DMS79 (cell line): ENCODE measurements at regions not wholly inside any gene's neighbourhood (a gene's known extent, or its start where the extent isn't known, plus 50 kb on each side); places are given as distances from the start of the nearest gene placed in this dataset.
"Not testable (repeated sequence)": the region's sequence is repeated elsewhere in the genome, so short reads cannot be mapped to it uniquely, and the experiment has no call there.

Experiments used
- DNase-seq: peaks from one replicate; lab custom pipeline; 2025; lab: John Stamatoyannopoulos, UW

DNA sequence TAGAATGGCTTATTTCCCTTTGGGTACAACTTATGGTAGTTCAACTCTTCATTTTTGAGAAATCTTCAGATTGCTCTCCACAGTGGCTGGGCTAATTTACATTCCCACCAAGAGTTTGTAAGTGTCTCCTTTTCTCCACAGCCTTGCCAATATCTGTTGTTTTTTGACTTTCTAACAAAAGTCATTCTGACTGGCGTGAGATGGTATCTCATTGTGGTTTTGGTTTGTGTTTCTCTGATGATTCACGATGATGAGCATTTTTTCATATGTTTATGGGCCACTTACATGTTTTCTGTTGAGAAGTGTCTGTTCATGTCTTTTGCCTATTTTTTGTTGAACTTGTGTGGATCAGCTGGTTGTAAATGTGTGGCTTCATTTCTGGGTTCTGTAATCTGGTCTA, 871.0 kb downstream of the EPHA4 start:
- DNase-seq, result no peak

DNA sequence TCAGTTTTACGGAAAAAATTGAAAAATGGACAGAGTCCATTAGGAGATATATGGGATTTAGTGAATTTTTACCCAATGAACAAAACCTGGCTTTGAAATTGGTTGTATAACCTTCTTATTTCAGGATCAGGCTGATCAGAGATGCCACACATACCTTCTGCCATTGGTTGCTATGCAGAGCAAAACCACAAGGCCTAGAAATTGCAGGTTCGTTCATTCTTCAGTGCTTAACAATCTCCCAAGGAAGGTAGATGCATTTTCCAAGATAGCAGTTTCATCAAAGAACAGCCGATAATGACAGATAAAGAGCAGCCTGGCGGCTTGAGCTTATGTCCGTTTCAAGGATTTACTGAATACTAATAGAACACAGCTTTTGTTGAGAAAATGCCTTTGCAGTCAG, 868.8 kb downstream of the EPHA4 start:
- DNase-seq, result no peak

DNA sequence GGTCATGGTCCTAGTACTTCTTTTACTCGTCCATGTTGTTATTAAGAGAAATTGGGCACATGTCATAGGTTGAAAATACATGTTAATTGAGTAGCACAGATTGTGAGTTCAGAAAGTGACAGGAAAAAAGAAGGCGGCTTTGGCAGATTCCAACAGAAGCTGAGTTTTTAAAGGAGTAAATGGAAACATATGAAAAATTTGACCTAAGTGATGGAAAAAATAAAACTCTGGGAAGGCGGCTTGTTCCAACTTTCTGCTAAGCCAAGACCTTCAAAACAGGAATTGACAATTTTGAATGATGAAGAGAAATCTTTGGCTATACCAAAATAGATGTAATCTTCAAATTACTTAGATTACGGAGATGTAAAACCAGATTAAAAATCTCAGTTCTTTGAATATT, 868.0 kb downstream of the EPHA4 start:
- no peak for DNase-seq

DNA sequence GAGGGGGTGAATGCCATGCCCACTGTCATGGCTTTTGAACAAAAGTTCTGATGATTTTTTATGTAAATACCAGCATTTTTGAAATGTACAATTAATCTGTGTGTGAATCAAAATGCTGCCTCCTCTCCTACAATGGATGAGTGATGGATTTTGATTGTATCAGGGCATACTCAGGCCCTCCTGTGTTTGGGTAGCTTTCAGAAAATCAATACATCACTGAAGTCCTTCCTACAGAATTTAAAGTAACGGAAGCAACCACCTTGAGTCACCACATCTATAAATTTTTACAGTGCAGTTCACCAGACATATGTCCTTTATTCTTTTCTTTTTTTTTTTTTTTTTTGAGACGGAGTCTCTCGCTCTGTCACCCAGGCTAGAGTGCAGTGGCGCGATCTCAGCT, 867.3 kb downstream of the EPHA4 start:
- no peak for DNase-seq

DNA sequence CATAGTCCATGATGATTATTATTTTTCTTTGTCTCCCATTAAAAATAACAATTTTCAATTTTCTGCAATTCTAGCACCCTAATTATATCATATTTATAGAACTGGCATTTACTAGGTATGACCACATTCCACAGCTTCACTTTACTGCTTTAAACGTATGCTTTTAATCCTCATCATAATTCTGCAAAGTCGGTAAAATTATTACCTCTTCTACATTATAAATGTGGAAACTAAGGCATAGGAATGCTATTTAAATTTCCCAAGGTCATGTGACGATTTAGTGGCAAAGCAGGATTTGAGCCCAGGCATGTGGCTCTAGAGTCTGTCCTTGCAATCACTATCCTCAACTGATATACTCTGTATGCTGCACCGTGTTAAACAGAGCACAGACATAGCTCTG, 866.4 kb downstream of the EPHA4 start:
- no peak for DNase-seq

DNA sequence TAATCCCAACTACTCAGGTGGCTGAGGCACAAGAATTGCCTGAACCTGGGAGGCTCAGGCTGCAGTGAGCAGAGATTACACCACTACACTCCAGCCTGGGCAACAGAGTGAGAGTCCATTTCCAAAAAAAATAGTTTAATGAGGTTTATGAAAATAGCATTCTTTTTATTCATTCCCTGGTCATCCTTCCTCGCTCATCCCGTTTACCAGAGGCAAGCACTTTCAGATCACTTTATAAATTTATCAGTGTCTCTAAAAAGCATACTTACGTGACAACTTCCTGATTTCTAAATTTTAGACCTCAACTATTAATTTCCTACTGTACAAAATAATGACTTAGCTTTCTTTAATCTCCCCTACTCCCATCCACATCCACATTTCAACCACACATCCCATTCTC, 864.8 kb downstream of the EPHA4 start:
- DNase-seq, result no peak

DNA sequence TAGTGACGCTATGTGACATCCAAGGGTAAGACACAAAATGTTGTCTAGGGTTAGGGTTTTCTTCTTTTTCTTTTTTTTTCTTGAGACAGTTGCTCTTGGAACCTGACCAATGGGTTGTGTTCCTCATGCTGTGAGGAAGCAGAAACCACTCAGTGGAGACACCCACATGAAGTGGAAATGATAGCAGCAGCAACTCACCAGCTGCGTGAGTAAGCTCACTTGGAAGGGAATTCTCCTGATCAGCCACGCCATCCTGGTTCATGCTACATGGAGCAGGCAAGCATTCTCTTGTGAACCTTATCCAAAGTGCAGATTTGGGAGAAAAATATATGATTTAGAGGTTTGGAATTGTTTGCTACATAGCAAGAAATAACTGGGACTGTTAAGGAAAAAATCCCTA, 863.7 kb downstream of the EPHA4 start:
- DNase-seq, result no peak

DNA sequence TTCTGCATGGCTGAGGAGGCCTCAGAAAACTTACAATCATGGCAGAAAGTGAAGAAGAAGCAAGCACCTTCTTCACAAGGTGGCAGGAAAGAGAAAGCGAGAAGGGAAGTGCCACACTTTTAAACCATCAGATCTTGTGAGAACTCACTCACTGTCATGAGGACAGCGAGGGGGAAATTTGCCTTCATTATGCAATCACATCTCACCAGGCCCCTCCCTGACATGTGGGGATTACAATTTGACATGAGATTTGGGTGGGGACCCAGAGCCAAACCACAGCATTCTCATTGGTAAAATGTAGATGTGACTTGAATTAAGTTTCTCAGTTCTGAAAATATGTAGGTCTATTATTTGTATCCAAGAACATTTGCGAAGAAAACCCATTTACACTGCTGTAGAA, 854.8 kb downstream of the EPHA4 start:
- DNase-seq, result no peak

DNA sequence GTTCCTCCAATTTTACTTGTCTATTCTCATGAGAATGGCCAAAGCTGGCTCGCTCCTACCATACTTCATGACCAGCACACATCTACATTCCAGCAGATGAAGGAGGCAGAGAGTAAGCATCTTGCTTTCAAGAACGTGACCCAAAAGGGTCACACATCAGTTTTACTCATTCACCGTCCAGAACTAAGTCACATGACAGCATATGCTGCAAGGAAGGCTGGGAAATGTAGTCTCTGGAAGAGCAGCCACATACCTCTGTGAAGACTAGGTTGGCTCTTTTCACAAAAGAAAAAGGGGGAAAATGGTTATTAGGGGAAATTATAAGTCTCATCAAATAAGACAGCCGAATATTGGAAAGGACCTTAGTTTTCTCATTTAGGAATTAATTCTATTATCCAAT, 835.3 kb downstream of the EPHA4 start:
- DNase-seq, result no peak

DNA sequence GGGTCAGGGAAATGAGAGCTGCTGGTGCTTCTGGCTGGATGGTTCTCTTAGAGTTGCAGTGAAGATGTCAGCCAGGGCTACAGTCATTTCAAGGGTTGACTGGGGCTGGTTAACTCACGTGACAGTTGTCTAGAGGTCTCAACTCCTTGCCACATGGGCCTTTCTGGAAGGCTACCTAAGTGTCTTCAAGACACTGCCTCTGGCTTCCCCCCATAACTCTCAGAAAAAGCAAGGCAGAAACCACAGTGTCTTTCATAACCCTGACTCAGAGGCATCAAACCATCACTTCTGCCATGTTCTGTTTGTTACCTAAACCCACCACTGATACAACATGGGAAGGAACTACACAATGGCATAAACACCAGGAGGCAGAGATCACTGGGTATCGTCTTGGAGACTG, 828.9 kb downstream of the EPHA4 start:
- no peak for DNase-seq

DNA sequence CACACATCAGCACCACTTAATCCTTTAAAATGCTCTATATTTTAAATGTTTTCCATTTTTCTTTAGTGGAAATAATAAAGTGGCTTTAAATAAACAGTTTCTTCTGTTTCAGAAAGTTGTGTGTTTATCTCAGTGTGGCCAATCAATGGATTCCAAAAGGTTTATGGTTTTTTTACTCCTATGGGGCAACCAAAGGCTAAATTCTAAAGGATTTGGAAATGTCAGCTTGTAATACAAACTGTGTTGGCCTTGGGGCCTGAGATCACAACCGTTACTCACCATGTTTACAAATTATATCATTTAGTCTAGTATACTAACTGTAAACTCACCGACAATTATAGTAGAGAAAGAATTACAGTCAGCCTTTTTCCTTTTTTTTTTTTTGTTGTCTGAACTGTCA, 827.2 kb downstream of the EPHA4 start:
- DNase-seq, result no peak

DNA sequence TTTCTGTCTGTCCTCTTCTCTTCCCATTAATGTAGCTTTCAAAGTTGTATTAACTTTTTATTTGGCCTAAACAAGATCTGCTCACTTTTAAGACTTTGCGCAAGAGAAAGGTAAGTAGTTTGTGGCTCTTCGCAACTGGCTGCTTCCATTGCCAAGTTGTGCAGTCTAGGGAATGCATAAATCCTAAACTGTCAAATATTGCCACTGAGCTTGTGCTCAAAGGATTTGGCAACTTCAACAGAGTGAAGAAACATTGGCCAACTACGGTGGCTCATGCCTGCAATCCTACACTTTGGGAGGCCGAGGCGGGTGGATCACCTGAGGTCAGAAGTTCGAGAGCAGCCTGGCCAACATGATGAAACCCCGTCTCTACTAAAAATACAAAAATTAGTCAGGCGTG, 826.4 kb downstream of the EPHA4 start:
- no peak for DNase-seq

DNA sequence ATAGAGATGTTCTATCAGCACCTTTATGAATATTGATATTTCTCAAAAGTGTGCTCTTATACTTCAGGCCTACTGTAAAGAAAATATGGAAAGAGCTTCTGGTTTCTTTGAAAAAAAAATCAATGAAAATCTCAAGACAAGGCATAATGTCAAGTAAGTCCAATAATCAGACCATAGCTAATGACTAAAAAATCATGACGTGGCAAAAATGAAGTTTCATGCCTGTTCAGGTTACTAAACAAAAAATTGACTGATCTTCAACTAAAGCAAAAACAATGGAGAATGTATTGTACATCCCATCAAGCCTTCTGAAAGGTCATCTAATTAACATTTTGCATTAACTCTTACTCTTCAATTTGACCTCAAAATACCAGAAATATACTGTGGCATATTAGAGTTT, 824.4 kb downstream of the EPHA4 start:
- no peak for DNase-seq

DNA sequence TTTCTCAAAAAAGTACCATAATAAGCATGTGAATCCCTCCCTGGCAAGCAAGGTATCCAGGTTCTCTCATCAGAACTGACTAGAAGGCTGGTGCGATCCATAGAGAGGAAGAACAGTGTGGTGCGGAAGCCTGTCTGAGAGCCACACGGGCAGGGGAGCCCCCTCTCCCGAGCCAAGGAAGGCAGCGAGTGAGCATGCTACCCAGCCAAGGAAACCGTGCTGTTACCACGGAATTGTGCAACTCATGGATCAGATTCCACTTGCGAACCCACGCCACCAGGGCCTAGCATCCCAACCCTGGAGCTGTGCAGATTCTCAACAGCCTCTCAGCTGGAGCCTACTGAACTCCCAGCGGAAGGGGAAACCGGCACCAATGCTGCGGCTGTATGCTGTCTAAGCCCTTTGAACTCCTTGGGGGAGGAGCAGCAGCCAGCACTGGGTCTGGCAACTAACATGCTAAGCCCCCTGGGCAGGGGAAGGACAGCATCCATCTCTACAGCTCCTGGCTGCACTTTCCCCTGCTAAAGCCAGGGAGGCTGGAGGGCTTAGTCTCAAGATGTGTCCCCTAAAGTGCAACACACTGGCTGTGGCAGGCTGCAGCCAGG, 823.1 kb downstream of the EPHA4 start:
- DNase-seq, result no peak

DNA sequence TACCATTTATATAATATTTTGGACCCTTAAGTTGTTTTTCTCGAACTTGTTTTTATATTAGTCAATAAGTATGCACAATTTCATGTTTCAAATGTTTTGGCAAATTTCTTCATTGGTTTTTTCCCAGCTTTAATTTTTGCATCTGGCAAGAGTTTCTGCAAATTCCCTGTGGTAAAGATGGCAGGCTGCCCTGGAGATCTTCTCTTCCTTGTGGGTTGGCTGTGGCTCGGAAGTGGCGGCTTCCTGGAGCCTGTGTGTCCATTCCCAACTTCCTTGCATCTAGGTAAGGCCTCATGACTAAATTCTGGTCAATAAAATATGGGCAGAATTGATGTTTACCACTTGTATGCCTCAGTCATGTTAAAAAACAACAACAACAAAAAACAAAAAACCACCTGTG, 818.6 kb downstream of the EPHA4 start:
- DNase-seq, result no peak

DNA sequence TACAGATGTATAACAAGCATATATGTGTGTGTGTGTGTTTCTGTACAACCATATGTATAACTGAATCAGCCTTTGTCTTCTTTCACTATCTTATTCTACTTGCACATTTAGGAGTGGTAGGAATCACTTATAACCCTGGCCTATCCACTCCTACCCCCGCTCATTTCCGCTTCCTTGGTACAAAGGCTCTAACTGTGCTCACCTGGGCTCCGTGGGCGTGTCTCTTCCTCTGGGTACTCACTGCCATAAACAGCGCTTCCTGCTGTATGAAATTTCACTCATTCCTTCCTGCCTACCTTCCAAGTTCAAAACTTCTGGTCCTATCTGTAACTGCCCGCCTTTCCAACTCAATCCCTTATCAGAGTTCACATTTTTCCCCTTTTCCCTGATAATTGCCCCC, 815.5 kb downstream of the EPHA4 start:
- DNase-seq, result no peak

DNA sequence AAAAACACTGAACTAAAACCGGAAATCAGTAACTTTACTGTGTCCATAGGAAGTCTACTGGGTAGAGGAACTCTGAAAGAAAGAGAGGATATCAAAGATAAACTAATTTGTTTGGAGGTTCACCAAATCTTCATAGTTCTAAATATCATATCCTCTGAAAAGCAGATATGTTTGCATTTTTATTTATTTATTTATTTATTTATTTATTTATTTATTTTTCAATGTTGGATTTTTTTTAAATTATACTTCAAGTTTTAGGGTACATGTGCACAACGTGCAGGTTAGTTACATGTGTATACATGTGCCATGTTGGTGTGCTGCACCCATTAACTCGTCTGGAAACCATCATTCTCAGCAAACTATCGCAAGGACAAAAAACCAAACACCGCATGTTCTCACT, 813.7 kb downstream of the EPHA4 start:
- DNase-seq, result not testable (repeated sequence)

DNA sequence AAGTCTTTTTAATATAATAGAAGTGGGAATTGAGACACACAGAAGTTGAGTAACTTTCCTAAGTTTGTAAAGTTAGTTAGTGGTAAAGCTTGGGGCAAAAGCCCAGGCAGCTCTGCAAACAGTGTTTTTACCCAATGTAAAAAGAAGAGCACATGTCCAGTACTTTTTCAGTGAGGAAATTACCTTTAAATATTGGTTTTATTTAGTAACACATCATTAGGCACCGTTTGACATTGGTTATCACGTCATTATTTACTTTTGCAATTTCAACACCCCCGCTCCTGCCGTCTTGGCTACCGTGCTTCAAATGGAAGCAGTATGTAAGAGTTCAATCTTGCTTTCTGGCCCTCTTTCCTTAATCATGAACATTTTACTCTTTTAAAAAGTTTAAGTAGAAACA, 807.9 kb downstream of the EPHA4 start:
- DNase-seq, result no peak

DNA sequence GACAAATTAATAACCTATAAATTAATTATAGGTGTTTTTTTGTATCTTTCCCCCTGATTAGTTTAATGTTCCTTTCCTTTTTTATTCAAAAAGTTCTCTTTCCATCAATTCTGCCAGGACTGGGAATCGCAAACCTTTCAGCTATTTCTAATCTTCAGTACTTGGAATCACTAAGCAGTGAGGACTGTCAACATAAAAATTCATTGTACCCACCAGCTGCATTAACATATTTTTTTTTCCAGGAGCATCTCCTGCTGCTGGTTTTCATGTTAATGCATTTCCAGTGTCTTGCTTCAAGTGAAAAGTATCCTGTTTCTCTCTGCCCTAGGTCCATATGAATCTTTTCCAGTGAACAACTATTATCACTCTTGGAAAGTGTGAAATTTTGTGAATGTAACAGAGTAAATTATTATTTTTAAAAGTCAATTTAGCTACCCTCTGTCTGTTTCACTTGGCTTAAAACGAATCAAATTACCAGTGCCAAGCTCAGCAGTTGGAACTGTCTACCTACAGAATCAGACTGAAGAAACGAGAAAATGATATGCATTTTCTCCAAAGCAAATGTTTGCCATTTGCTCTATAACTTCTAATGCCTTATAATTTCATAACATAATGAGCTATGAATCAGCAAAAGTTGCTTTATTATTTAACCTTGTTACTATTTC, 804.4 kb downstream of the EPHA4 start:
- no peak for DNase-seq

DNA sequence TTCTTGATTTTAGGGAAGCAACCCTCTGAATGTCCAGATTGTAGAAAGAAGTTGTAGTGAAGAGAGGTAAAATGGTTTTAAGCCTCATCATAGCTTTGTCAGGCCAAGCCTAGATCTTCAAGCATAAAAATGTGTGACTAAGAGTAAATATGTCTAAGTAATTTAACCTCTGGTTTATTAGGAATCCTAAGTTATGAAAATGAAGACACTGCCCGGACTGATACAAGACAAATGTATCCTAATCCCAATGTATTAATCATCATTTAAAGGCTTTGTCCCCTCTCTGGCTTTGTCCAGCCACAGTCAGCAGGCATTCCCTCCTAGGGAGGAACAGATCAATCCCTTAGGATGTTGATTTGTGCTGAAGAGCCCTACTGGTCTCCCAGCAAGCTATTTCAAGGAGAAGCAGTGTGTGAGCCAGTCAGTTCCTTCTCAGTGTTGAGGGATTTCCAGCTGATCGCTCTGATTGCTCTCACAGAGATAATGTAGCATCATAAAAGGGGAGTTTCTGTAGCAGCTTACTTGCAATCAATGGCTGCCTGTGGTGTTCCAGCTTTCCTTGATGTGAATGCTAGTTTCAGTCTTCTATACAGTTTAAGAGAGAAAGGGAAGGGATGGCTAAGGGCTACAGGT, 796.1 kb downstream of the EPHA4 start:
- DNase-seq, result no peak

DNA sequence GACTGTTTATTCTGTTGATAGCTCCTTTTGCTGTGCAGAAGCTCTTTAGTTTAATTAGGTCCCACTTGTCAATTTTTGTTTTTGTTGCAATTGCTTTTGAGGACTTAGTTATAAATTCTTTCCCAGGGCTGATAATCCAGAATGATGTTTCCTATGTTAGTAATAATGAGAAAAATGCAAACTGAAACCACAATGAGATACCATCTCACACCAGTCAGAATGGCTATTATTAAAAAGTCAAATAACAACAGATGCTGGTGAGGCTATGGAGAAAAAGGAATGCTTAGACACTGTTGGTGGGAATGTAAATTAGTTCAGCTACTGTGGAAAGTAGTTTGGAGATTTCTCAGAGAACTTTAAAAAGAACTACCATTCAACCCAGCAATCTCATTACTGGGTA, 793.0 kb downstream of the EPHA4 start:
- DNase-seq, result not testable (repeated sequence)

DNA sequence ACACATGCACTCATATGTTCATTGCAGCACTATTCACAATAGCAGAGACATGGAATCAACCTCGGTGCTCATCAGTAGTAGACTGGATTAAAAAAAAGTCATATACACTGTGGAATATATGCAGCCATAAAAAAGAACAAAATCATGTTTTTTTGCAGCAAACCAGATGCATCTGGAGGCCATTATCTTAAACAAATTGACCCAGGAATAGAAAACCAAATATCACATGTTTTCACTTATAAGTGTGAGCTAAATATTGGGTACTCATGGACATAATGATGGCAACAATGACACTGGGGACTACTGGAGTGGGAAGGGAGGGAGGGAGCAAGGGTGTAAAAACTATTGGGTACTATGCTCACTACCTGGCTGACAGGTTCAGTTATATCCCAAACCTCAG, 792.6 kb downstream of the EPHA4 start:
- DNase-seq, result no peak

DNA sequence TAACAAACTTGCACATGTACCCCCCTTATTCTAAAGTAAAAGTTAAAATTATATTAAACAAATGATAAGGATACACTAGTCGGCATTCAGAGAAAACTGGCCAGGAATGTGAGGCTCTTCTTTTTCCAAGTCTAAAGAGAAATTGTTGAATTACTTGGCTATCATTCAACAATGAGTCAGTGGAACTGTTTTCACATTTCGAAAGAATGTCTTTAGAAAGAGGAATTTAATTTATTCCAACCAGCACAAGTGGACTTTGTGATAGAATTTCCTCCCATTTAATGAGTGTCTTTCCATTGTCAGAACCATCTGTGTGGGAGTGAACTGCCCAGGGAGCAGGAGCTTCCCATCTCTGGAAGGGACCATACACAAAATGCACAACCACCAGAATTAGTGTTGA, 792.2 kb downstream of the EPHA4 start:
- no peak for DNase-seq
